ENCODE measurements at regions not wholly inside any gene's neighbourhood (a gene's known extent, or its start where the extent isn't known, plus 50 kb on each side); places are given as distances from the start of the nearest gene placed in this dataset.

DNA sequence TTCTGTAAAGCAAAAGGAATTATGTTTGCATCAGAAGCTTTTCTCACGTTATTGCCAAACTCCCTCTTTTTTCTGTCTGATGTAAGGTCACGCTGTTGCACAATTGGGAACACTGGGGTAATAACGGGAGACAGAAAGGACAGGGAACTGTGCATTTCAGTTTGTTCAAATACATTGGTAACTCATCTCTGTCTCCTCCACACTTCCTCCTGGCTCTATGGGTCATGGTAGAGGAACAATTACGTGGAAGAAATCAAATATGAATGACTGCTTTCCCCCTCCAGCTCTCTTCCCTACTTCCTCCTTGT, 132.2 kb upstream of the TNFAIP3 start:
- WGBS, 2 donors = 76 to 83% methylated on average over 4 of the region's 4 CpGs
- Histone ChIP-seq H3K36me3 (no peaks in the 10 kb centered on the region), H3K9me3 (no peaks in the 10 kb centered on the region), H3K4me3 (no peak overlapping the region), H3K4me1 (peaks cover 0 to 76% (median 0%) of the 10 kb centered on the region in 9 donors), H3K27me3 (no peaks in the 10 kb centered on the region), H3K27ac (peak overlapping the region in 1 of 10 donors; percentile 49)
- DNase-seq = no peak
- intact Hi-C loops (cut with DNase I) = no loop called here
- TF ChIP-seq, protein P1, sequence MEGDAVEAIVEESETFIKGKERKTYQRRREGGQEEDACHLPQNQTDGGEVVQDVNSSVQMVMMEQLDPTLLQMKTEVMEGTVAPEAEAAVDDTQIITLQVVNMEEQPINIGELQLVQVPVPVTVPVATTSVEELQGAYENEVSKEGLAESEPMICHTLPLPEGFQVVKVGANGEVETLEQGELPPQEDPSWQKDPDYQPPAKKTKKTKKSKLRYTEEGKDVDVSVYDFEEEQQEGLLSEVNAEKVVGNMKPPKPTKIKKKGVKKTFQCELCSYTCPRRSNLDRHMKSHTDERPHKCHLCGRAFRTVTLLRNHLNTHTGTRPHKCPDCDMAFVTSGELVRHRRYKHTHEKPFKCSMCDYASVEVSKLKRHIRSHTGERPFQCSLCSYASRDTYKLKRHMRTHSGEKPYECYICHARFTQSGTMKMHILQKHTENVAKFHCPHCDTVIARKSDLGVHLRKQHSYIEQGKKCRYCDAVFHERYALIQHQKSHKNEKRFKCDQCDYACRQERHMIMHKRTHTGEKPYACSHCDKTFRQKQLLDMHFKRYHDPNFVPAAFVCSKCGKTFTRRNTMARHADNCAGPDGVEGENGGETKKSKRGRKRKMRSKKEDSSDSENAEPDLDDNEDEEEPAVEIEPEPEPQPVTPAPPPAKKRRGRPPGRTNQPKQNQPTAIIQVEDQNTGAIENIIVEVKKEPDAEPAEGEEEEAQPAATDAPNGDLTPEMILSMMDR (IDR thresholded peaks at IDR 0.05) = no peak
- peak in 3 of 8 donors; percentile 32 to 70 (median 53) for ATAC-seq

DNA sequence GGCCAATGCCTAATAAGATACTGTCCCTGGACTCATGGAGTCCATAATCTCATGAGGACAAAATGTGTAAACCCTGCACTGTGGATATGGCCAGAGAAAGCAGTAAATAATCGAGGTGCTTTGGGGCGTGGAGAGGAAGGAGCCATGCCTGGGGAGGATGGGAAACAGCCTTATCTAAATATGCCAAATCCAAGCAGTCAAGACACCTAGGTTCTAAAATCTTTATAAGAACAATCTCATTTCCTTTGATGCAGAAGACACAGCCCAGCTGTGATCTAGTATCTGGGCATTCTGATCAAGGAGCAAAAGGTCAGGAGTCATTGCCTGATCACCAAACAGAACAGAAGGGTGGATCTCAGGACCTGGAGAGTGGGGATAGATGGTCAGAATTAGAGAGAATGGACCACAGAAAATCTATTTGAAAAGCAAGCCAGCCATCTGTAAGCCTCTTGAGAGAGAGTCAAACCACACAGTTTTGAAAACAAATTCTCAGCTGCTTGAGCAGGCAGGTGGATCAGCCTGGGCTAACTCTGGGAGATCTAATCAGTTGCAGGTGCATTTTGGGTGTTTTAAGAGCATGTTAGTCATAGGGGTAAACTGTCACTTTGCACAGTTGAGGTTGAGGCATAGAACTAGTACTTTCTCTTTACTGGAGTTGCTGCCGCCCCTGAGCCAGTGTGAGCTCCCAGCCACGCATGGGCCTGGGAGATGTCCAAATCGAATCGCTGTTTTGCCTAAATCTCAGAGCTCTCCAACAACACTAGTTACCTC, 130.8 kb upstream of the TNFAIP3 start:
- Histone ChIP-seq H3K27ac (peak overlapping the region in 1 of 10 donors; percentile 64), H3K9me3 (no peaks in the 10 kb centered on the region), H3K27me3 (no peaks in the 10 kb centered on the region), H3K36me3 (no peaks in the 10 kb centered on the region), H3K4me1 (peaks cover 0 to 78% (median 0%) of the 10 kb centered on the region in 9 donors), H3K4me3 (no peak overlapping the region)
- DNase-seq (no peak), ATAC-seq (no peak)
- intact Hi-C loops (cut with DNase I) = no loop called here
- TF ChIP-seq, protein P1 (IDR thresholded peaks at IDR 0.05) = no peak
- 81 to 85% methylated on average over 6 of the region's 6 CpGs for WGBS, 2 donors

DNA sequence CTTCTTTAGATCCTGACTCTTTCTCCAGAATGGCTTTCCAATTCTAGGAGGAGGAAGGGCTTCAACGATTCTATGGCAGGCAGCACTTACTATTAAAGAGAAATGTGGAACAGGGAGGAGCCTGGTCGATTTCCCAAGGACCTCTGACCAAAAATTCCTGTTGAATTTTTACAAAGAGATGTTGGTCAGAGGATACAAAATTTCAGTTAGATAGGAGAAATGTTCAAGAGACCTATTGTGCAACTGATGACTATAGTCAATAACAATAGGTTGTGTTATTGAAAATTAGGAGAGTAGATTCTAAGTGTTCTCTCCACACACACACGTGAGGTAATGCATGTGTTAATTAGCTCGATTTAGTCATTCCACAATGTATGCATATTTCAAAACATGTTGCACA, 130.1 kb upstream of the TNFAIP3 start:
- H3K27ac ChIP-seq = peak overlapping the region in 1 of 10 donors; percentile 64
- H3K36me3 ChIP-seq = no peaks in the 10 kb centered on the region
- no peak overlapping the region for H3K4me3 ChIP-seq
- TF ChIP-seq, protein P1 (IDR thresholded peaks at IDR 0.05) = no peak
- 71 to 81% methylated on average over 4 of the region's 4 CpGs for WGBS, 2 donors
- intact Hi-C loops (cut with DNase I) = no loop called here
- DNase-seq = no peak
- no peak for ATAC-seq
- peaks cover 0 to 71% (median 0%) of the 10 kb centered on the region in 9 donors for H3K4me1 ChIP-seq
- no peaks in the 10 kb centered on the region for H3K27me3 ChIP-seq
- H3K9me3 ChIP-seq = no peaks in the 10 kb centered on the region

DNA sequence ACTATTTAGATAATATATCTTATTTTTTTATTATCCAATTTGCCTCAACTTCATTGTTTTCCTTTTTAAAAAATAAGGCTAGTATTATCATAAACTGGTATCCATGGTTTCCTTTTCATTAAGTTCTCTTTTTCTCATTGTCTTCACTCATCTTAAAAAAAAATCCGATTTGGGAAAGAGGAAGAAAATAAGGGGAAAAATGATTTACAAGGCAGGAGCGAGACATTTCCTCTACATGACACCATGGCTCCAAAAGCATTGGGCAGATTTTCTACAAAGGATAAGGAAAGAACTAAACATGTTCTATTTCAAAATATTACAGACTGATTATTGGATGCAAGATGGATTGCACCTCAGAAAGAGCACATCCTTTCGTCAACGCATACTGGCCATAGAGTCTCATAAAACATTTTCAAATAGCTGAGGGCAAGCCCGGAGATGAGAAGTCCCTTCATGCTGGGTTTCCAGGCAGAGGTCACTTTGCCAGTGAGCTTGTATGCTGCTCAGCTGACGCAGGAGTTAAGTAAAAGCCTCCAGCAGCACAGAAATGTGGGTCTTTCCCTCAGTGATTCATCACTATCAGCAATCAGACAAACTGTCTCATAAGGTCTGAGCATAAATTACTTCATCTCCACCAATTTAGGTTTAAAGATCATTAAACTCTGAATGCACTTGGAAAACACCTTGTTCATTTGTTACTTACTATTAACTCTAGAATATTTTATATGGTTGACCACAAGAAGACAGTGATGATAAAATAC, 129.0 kb upstream of the TNFAIP3 start:
- WGBS, 2 donors = 71 to 80% methylated on average over 6 of the region's 6 CpGs
- intact Hi-C loops (cut with DNase I) = no loop called here
- H3K36me3 ChIP-seq = no peaks in the 10 kb centered on the region
- peaks cover 0 to 61% (median 0%) of the 10 kb centered on the region in 9 donors for H3K4me1 ChIP-seq
- no peaks in the 10 kb centered on the region for H3K27me3 ChIP-seq
- H3K4me3 ChIP-seq = no peak overlapping the region
- peak overlapping the region in 3 of 10 donors; percentile 29 to 64 (median 39) for H3K27ac ChIP-seq
- DNase-seq = no peak
- H3K9me3 ChIP-seq = no peaks in the 10 kb centered on the region
- TF ChIP-seq, protein P1 (IDR thresholded peaks at IDR 0.05) = no peak
- ATAC-seq = peak in 1 of 8 donors; percentile 34

Measured in heart right ventricle (tissue), 16 donors.